Neural progenitor cell (in vitro differentiated cells): ENCODE measurements at regions not wholly inside any gene's neighbourhood (a gene's known extent, or its start where the extent isn't known, plus 50 kb on each side); places are given as distances from the start of the nearest gene placed in this dataset.

Source experiments
- DNase-seq: peaks from one replicate; pipeline ENCODE4 v3.0.0-alpha.2; 2016; ENCODE audit warnings: low spot score
- H2AFZ ChIP-seq: fragments of 200-600 bp; sonication (generic); replicated peaks from 2 replicates; pipeline ENCODE4 v1.6.1; 2016; ENCODE audit warnings: antibody characterized with exemption
- H3F3A ChIP-seq: fragments of 200-600 bp; sonication (generic); 2 replicates; pipeline ENCODE4 v1.6.1; 2016; ENCODE audit warnings: antibody characterized with exemption, low read depth
- H3K27ac ChIP-seq: fragments of 200-600 bp; sonication (generic); 2 replicates; pipeline ENCODE4 v1.5.1; 2016; ENCODE audit warnings: mild to moderate bottlenecking
- H3K27me3 ChIP-seq: fragments of 200-600 bp; sonication (generic); 2 replicates; pipeline ENCODE4 v1.6.1; 2016; ENCODE audit warnings: mild to moderate bottlenecking, moderate library complexity
- H3K36me3 ChIP-seq: fragments of 200-600 bp; sonication (generic); 2 replicates; pipeline ENCODE4 v1.5.1; 2016
- H3K4me1 ChIP-seq: fragments of 200-600 bp; sonication (generic); 2 replicates; pipeline ENCODE4 v1.6.1; 2016; ENCODE audit warnings: mixed run types
- H3K4me2 ChIP-seq: fragments of 200-600 bp; sonication (generic); 2 replicates; pipeline ENCODE4 v1.6.1; 2016
- H3K4me3 ChIP-seq: fragments of 200-600 bp; sonication (generic); 2 replicates; pipeline ENCODE4 v1.5.1; 2016
- H3K79me2 ChIP-seq: fragments of 200-600 bp; sonication (generic); 2 replicates; pipeline ENCODE4 v1.6.1; 2016; ENCODE audit warnings: low read depth
- H3K9ac ChIP-seq: fragments of 200-600 bp; sonication (generic); 2 replicates; pipeline ENCODE4 v1.6.1; 2016
- H3K9me3 ChIP-seq: fragments of 200-600 bp; sonication (generic); 2 replicates; pipeline ENCODE4 v1.5.1; 2016; ENCODE audit warnings: low read depth
- H4K20me1 ChIP-seq: fragments of 200-600 bp; sonication (generic); 2 replicates; pipeline ENCODE4 v1.6.1; 2016; ENCODE audit warnings: low read depth
- H3K27ac Mint-ChIP-seq: 3 replicates; pipeline ENCODE4 v1.8.0; 2021; ENCODE audit warnings: mixed read lengths
- H3K27me3 Mint-ChIP-seq: 2 replicates; pipeline ENCODE4 v1.8.0; 2022; ENCODE audit warnings: low read depth, mild to moderate bottlenecking, inconsistent platforms, moderate library complexity, mixed read lengths; ENCODE audit not compliant: insufficient read depth
- H3K36me3 Mint-ChIP-seq: 3 replicates; pipeline ENCODE4 v1.8.0; 2021; ENCODE audit warnings: mixed read lengths
- H3K4me1 Mint-ChIP-seq: 3 replicates; pipeline ENCODE4 v1.8.0; 2021; ENCODE audit warnings: mixed read lengths
- H3K4me3 Mint-ChIP-seq: 3 replicates; pipeline ENCODE4 v1.8.0; 2021; ENCODE audit warnings: mild to moderate bottlenecking, moderate library complexity, mixed read lengths
- H3K9me3 Mint-ChIP-seq: 3 replicates; pipeline ENCODE4 v1.8.0; 2020; ENCODE audit warnings: mixed read lengths
- EZH2 ChIP-seq: fragments of 200-600 bp; sonication (generic); IDR thresholded peaks from 2 replicates; pipeline ENCODE4 v1.6.1; 2017; ENCODE audit warnings: antibody characterized with exemption, mild to moderate bottlenecking, moderate library complexity
- EZH2phosphoT487 ChIP-seq: fragments of 200-600 bp; sonication (generic); IDR thresholded peaks from 2 replicates; pipeline ENCODE4 v1.6.1; 2017; ENCODE audit warnings: antibody characterized with exemption
- TF ChIP-seq, protein P1 (sequence below): fragments of 200-600 bp; sonication (generic); IDR thresholded peaks from 2 replicates; pipeline ENCODE4 v1.5.1; 2017; ENCODE audit warnings: antibody characterized with exemption, mild to moderate bottlenecking

DNA sequence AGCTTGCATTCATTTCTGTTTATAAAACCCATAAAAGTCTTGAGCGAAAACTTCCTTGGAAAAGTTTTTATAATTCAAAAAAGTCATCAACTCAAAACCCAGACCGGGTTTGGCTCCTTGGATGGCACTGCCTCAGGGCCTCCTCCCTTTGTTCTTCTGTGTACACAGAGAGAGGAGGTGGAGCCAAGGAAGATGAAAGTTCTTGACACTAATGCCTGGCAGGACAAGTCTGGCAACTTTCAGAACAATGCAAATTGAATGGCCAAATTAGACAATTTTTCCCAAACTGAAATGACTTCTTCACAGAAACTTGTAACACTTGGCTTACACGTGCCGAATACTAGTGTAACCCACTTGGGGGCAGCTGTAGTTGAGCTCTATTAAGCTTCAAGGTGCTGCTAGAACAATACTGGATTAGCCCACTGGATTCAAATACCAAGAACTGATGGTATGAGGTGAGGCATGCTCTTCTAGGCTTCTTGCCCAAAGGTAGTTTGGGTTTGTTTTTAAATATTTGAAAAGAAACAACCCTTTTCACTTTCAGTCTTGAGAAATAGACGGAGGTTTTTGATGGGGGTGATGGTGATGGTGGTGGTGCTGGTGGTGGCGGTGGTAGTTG, 86.6 kb upstream of the FRMD6 start:
- peaks cover 4% of the 10 kb centered on the region for H3K36me3 Mint-ChIP-seq
- H3K9me3 Mint-ChIP-seq, result peaks cover 5% of the 10 kb centered on the region
- Histone ChIP-seq H3K79me2 (no peaks in the 10 kb centered on the region), H2AFZ (no peak overlapping the region), H3K4me1 (peaks cover 22% of the 10 kb centered on the region), H3K27ac (no peak overlapping the region), H3K4me2 (no peak overlapping the region), H3K9ac (no peak overlapping the region), H4K20me1 (no peaks in the 10 kb centered on the region), H3K9me3 (no peaks in the 10 kb centered on the region), H3F3A (no peaks in the 10 kb centered on the region), H3K27me3 (no peaks in the 10 kb centered on the region), H3K36me3 (no peaks in the 10 kb centered on the region), H3K4me3 (no peak overlapping the region)
- H3K27ac Mint-ChIP-seq, result peak overlapping the region; percentile 17
- H3K4me3 Mint-ChIP-seq, result peak overlapping the region; percentile 7
- peaks cover 40% of the 10 kb centered on the region for H3K4me1 Mint-ChIP-seq
- no peak for TF ChIP-seq EZH2
- TF ChIP-seq, protein P1, sequence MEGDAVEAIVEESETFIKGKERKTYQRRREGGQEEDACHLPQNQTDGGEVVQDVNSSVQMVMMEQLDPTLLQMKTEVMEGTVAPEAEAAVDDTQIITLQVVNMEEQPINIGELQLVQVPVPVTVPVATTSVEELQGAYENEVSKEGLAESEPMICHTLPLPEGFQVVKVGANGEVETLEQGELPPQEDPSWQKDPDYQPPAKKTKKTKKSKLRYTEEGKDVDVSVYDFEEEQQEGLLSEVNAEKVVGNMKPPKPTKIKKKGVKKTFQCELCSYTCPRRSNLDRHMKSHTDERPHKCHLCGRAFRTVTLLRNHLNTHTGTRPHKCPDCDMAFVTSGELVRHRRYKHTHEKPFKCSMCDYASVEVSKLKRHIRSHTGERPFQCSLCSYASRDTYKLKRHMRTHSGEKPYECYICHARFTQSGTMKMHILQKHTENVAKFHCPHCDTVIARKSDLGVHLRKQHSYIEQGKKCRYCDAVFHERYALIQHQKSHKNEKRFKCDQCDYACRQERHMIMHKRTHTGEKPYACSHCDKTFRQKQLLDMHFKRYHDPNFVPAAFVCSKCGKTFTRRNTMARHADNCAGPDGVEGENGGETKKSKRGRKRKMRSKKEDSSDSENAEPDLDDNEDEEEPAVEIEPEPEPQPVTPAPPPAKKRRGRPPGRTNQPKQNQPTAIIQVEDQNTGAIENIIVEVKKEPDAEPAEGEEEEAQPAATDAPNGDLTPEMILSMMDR, result no peak
- TF ChIP-seq EZH2phosphoT487, result no peak
- DNase-seq, result peak; percentile 9
- H3K27me3 Mint-ChIP-seq, result peaks cover 8% of the 10 kb centered on the region

DNA sequence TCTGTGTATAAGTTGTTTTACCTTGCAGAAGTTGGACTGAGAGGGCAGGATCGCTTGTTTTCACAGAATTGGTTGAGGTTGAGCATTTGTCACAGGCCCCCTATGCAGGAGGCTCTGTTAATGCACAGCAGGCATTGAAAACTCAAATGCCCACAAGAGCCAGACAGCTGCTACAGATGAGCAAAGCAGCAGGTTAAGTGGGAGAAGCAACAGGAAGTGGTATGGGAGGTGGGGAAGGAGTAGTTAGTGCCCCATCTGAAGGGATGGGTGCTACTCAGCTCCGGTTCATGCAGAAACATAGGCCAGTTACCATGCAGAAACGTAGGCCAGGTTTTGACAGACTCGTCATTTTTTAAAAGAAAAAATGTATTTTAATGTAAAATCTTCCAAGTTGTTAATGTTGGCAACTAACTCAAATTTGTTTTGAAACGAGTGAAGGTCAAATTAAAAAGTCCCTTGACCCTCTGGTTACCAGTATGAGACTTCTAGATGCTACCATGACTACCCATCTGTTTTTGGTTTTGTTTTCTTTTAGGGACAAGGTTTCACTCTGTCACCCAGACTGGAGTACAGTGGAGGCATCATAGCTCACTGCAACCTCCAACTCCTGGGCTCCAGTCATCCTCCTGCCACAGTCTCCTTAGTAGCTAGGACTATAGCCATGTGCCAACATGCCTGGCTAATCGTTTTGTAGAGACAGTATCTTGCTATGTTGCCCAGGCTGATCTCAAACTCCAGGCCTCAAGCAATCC, 84.7 kb upstream of the FRMD6 start:
- Histone ChIP-seq H3K9ac (no peak overlapping the region), H3K4me1 (peaks cover 14% of the 10 kb centered on the region), H3K27me3 (no peaks in the 10 kb centered on the region), H3K4me2 (no peak overlapping the region), H2AFZ (no peak overlapping the region), H3K36me3 (no peaks in the 10 kb centered on the region), H3K27ac (no peak overlapping the region), H4K20me1 (no peaks in the 10 kb centered on the region), H3K79me2 (no peaks in the 10 kb centered on the region), H3K4me3 (no peak overlapping the region), H3K9me3 (no peaks in the 10 kb centered on the region), H3F3A (no peaks in the 10 kb centered on the region)
- peaks cover 8% of the 10 kb centered on the region for H3K27me3 Mint-ChIP-seq
- H3K9me3 Mint-ChIP-seq, result peaks cover 5% of the 10 kb centered on the region
- no peak overlapping the region for H3K4me3 Mint-ChIP-seq
- H3K27ac Mint-ChIP-seq, result no peak overlapping the region
- H3K4me1 Mint-ChIP-seq, result peaks cover 34% of the 10 kb centered on the region
- TF ChIP-seq, protein P1, result no peak
- TF ChIP-seq EZH2 (no peak), EZH2phosphoT487 (no peak)
- peaks cover 4% of the 10 kb centered on the region for H3K36me3 Mint-ChIP-seq
- DNase-seq, result no peak

DNA sequence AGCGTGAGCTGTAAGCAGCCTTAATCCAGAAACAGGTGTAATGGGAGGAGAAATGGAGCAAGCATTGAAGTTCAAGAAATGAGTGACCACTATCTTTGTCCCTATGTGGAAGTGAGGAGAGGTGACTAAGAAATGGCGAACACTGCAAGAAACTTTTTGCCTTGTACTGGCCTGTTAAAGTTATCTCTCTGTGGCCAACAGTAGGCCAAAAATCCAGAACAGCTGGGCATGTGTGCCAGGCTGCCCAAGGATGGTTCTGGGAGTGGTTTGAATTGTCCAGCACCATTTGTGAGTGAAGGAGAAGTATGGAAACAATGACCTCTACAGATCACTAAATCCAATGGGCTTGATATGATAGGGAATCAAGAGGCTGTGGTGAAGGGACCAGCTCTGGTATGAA, 83.3 kb upstream of the FRMD6 start:
- Histone ChIP-seq H3K4me1 (peaks cover 14% of the 10 kb centered on the region), H2AFZ (no peak overlapping the region), H3K9ac (no peak overlapping the region), H3K9me3 (no peaks in the 10 kb centered on the region), H3K79me2 (no peaks in the 10 kb centered on the region), H3F3A (no peaks in the 10 kb centered on the region), H3K27me3 (no peaks in the 10 kb centered on the region), H3K27ac (no peak overlapping the region), H3K36me3 (no peaks in the 10 kb centered on the region), H4K20me1 (no peaks in the 10 kb centered on the region), H3K4me2 (no peak overlapping the region), H3K4me3 (no peak overlapping the region)
- Mint-ChIP-seq H3K36me3 (peaks cover 4% of the 10 kb centered on the region), H3K27me3 (peaks cover 8% of the 10 kb centered on the region), H3K27ac (no peak overlapping the region), H3K4me1 (peaks cover 28% of the 10 kb centered on the region), H3K9me3 (peaks cover 5% of the 10 kb centered on the region), H3K4me3 (no peak overlapping the region)
- TF ChIP-seq EZH2phosphoT487 (no peak), EZH2 (no peak)
- TF ChIP-seq, protein P1, result no peak
- no peak for DNase-seq
